GM18526 (cell line): ENCODE measurements at regions not wholly inside any gene's neighbourhood (a gene's known extent, or its start where the extent isn't known, plus 50 kb on each side); places are given as distances from the start of the nearest gene placed in this dataset.

Source experiments
- POLR2A ChIP-seq: IDR thresholded peaks from 3 replicates; pipeline ENCODE4 v1.6.1; 2011; ENCODE audit not compliant: insufficient read length; ENCODE audit errors: extremely low read depth

DNA sequence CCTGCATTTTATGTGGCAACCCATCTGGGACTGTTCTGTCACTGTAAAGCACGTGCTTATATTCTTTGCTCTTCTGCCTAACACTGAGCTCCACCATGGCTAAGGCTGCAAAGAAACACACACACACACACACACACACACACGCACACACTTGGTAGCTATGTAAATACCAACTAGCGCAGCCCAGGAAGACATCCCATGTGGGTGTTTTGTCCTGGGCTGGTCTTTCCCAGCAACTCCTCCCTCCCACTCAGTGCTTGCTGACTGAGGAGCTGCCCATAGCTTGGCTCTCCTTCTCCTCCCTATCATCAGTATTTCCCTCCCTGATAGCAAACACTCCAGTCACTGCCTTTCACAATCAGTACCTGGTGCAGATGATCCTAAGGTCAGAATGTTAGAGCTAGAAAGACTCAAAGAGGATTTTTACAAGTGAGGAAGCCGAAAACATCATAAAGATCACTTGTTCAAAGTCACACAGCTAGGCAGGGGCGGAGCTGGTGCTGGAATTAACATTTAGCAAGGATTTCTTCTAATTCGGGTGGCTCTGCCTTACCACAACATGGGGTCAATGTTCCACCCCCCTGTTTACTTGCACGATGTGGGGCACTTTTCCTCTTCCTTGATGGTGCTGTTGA lies 377.1 kb upstream of the TBL1XR1 start:
- no peak for TF ChIP-seq POLR2A

GRCh38 chr3:177576746-177577145 lies 379.5 kb upstream of the TBL1XR1 start:
- no peak for TF ChIP-seq POLR2A

- no peak for TF ChIP-seq POLR2A
Observed at GRCh38 chr3:177578488-177578887, 381.2 kb upstream of the TBL1XR1 start.

DNA sequence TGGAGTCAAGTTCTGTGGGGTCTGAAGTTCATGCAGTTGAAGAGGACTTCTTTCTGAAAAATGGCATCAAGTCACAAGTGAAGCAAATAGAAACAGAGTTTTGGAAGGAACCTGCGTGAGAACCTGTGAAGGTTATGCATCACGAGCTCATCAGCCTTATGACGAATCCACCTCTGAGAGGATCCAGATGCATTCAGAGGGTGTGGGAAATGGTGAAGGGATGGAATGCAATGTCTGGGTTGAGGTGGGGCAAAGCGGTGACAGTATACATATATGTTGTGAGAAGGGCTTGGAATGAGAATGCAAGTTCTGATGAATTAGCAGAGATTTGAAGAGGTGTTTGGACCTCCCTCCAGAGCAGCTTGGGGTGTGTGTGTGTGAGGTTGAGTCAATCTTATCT lies 382.1 kb upstream of the TBL1XR1 start:
- no peak for TF ChIP-seq POLR2A

- no peak for TF ChIP-seq POLR2A
Observed at GRCh38 chr3:177580437-177580836, 383.2 kb upstream of the TBL1XR1 start.

- no peak for TF ChIP-seq POLR2A
Observed at GRCh38 chr3:177585271-177585670, 388.0 kb upstream of the TBL1XR1 start.

DNA sequence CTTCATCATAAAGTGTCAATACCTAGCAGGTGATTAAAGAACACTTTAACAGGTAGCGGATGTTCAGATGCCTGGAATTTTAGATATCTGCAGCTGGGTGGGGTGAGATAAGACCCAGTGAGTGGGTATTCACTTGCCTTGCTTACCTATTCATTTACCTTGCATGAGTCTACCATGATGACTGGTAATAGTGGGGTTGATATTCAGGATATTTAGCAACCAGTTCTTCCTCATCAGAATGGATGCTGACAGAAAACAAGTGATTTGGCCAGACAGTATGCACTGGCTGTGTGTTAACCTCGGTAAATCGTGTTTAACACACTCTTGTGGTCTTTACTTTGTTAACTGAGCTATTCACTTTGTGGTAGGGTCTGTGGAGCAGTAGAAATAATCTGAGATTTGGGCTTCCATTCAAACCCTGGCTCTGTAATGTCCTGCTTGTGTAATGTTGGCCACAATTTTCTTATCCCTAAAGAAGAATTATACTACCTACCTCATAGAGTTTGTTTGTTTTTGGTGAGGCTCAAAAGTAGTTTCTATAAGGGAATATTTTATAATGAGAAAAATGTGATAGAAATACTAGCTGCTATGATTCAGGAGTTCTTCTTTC lies 391.9 kb upstream of the TBL1XR1 start:
- TF ChIP-seq POLR2A = no peak

GRCh38 chr3:177589911-177590381 lies 392.7 kb upstream of the TBL1XR1 start:
- TF ChIP-seq POLR2A = no peak

GRCh38 chr3:177590826-177591225 lies 393.5 kb upstream of the TBL1XR1 start:
- no peak for TF ChIP-seq POLR2A

DNA sequence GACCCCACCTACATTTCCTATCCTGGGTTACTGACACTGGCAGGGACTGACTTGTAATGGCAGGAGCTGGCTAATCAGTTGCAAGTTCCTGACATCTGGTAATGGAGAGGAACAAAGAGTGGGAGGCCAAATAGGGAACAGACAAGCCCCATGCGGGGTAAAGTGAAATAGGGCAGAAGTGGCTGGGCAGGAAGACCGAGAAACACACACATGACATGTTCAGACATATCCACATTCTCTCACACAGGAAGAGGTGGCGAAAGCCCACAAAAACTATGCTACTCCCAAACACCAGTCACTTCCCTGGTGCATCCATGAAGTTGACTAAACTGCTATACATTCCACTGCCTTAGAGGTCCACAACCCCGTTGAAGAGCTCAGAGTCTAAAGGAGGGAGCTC lies 394.1 kb upstream of the TBL1XR1 start:
- TF ChIP-seq POLR2A = no peak

DNA sequence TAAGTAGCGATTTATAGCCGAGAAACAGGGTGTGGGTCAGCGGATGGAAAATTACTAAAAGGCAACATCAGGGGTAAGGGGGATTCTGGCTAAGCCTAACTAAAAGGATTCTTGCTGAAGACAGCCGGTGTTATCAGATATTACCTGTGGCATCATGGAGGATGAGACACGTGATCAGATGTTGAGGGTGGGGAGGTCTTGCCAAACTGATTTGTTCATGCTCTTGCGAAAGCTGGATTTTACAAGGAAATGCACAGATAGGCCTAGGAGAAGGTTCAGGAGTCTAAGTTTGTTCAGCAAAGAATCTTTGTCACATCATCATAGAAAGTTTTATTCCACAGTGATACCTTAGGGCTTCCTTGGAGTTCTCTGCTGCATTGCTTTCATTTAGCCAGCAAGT lies 396.8 kb upstream of the TBL1XR1 start:
- no peak for TF ChIP-seq POLR2A

GRCh38 chr3:177595530-177596188 lies 398.4 kb upstream of the TBL1XR1 start:
- no peak for TF ChIP-seq POLR2A

DNA sequence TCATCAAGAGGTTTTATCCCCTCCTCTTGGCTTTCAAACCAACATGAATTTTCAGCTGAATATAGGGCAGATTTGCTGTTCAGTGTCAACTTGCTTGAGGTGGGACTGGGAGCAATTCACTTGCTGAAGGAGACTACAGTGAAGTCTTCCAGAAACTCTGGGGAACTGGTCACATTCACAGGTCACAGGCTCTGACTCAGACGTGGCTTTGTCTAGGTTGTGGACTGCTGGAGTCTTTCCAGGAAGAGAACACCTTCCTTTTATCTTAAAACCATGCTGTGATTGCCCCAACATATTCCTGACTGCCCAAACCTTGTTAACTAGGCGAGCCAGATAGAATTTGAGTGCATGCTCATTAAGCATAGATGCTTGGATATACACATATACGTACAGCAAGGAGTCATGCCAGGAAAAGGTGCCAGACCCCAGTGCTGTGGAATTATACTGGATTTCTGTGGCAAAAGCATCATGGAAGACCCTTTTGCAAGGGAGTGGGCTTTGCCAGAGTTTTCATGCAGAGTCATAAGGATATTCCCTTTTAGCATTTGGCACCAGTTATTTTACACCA lies 399.1 kb upstream of the TBL1XR1 start:
- TF ChIP-seq POLR2A = no peak

GRCh38 chr3:177596816-177597271 lies 399.6 kb upstream of the TBL1XR1 start:
- no peak for TF ChIP-seq POLR2A

GRCh38 chr3:177597311-177598096 lies 400.2 kb upstream of the TBL1XR1 start:
- no peak for TF ChIP-seq POLR2A
